Stimulated activated CD8-positive, alpha-beta memory T cell treated with anti-CD3 and anti-CD28 coated beads, Interleukin-12 subunit alpha, Interleukin-12 subunit beta, amount 100 ng/mL, for 1 hour (primary cell): ENCODE measurements at regions not wholly inside any gene's neighbourhood (a gene's known extent, or its start where the extent isn't known, plus 50 kb on each side); places are given as distances from the start of the nearest gene placed in this dataset.

Source experiments
- DNase-seq: peaks from one replicate; pipeline ENCODE4 v3.0.0-alpha.2; 2020; ENCODE audit warnings: low read depth

DNA sequence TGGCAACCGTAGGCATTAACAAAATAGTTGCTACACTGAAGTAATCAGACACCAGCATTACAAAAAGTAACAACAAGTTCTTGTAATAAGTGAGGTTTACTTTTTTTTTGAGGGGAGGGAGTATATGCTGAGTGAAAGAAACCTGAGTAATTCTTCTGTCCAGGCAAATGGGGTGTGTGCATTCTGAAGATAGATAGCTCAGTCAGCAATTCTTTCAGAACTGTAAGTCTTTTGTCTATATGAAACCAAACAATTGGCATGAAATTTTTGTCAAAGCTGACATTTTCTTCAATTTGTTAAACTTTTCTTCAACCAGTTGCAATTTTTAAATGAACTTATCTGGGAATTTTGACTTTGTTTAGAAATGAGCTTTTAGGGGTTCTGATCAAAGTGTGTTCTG lies 208.1 kb upstream of the THSD7B start:
- no peak for DNase-seq

- no peak for DNase-seq
These were observed 215.2 kb upstream of the THSD7B start for GRCh38 chr2:136550181-136550580.

- no peak for DNase-seq
These were observed 226.0 kb upstream of the THSD7B start for GRCh38 chr2:136539355-136539754.

GRCh38 chr2:136538489-136538888 lies 226.9 kb upstream of the THSD7B start:
- DNase-seq: no peak

DNA sequence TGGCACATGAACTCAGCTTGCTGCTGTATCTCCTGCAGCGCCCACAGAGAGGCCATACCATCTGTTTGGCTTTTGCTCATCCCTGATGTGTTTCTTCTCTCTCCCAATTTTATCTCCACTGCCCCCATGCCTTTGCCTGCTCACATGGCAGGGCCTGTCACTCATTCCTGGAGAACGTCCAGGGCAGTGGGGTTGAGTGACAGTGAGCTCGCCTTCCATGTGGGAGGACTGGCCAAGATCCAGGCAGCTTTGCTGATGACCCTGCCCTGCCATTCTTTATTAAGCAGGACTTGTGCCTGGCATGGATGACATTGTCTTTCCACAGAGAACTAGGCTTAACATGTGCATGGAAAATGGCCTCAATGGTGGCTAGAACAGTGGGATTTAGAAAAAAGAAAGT lies 230.5 kb upstream of the THSD7B start:
- no peak for DNase-seq

GRCh38 chr2:136532171-136532570 lies 233.2 kb upstream of the THSD7B start:
- DNase-seq: no peak

GRCh38 chr2:136531731-136532130 lies 233.6 kb upstream of the THSD7B start:
- no peak for DNase-seq

DNA sequence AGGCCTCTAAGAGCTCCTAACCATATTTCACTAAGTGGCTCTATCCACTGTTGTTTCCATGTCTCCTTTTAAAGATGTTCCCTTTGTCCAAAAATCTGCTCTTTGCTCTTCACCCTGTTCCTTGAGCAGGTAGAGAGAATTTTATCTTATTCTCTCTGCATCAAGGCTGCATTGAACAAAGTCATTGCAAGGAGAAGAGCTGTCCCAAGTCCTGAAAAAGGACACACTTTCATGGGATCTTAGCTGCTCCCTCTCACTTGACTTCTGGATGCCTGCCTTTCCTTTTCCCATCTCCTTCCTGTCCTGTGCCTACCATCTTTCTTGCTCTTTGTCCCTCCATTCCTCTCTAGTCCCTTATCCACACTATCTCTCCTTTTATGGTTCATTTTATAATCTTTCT lies 235.2 kb upstream of the THSD7B start:
- DNase-seq: no peak

DNA sequence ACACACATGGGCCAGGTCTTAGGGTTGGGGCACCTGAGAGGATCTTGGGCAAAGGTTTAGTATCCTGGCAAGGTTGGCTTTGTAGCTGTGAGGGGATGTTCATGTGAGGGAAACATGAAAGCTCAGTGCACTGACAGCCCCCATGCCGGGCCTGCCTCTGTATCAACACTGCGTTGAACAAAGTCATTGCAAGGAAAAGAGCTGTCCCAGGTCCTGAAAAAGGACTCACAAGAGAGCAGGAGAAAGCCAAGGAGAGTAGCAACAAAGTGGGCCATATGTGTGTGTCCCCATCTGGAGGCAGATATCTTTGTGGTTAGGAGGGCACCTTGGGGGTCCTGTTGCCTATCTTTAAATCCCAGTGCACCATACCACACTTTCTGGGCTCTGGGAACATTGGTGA lies 237.8 kb upstream of the THSD7B start:
- no peak for DNase-seq

GRCh38 chr2:136522724-136523123 lies 242.6 kb upstream of the THSD7B start:
- DNase-seq: no peak

DNA sequence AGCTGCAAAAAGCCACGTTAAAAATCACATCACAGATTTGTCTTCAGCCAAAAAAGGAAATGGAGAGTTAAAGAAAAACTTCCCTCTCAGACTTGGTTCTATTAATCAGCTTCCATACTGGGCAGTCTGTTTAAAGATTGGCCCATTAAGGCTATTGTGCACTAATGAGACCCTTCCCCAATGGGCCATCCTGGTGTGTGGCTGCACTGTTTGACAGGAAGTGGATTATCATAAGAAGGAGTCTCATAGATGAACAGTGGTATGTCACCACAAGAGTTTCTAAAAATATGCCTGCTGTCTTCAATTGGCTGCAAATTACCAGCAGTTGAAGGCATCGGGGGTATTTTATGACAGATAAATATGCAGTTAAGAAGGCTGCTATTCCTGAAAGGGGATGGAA lies 247.6 kb upstream of the THSD7B start:
- DNase-seq: no peak

DNA sequence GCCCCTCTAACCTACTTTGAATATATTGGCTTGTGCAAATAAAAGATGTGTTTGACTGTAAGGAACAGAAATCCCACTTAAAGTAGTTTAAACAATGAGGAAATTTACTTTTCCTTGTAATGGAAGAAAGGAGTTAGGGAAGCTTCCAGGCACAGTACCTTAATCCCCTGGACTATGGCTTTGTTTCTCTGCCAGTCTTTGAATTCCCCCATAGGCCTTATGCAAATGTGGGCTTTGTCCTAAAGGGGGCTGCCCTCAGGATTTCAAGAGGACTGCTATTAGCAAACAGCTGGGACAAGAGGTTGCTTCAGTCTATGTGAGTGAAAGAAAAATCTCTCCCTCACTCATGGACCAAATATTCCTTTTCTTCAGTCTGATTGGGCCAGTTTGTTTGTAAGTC lies 255.1 kb upstream of the THSD7B start:
- DNase-seq: no peak

- no peak for DNase-seq
These were observed 259.9 kb upstream of the THSD7B start for GRCh38 chr2:136505462-136505861.

GRCh38 chr2:136502660-136503059 lies 262.7 kb upstream of the THSD7B start:
- DNase-seq: no peak

- DNase-seq: no peak
These were observed 267.6 kb upstream of the THSD7B start for GRCh38 chr2:136497709-136498108.

DNA sequence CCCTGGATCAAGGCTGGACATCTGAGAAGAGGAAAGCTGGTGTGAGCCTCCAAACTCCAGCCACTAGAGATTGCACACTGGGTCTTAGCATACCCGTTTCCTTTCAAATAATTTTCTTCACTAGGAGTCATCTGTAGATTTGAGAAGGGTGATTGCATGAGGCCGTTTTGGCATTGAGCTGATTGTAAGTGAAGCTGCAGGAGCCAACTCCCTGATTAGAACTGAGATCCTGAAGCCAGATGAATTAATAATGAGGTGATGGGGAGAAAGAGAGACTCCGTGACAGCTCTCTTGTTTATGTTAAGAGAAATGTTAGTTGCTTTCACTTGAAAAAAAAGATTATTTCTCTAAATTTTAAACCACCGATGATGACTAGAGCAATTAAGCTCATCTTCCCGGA lies 268.4 kb upstream of the THSD7B start:
- no peak for DNase-seq

- no peak for DNase-seq
These were observed 269.7 kb upstream of the THSD7B start for GRCh38 chr2:136495636-136496035.

- no peak for DNase-seq
These were observed 272.4 kb upstream of the THSD7B start for GRCh38 chr2:136492901-136493300.

GRCh38 chr2:136490100-136490499 lies 275.2 kb upstream of the THSD7B start:
- no peak for DNase-seq

- no peak for DNase-seq
These were observed 277.9 kb upstream of the THSD7B start for GRCh38 chr2:136487421-136487820.

DNA sequence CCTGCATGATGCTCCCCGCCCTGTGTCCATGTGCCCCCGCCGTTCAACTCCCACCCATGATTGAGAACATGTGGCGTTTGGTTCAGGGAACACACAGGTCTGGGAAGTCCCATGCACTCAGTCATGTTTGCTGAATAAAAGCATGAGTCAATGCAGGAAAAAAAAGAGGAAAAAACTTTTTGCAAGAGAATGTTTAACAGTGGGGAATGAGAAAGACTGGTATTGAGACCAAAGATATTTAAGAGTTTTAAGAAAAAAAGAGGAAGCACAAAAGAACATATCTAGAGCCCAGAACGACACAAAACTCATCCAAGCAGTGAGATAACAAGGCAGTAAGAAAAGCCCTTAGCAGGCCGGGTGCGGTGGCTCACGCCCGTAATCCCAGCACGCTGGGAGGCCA lies 279.2 kb upstream of the THSD7B start:
- no peak for DNase-seq

- DNase-seq: no peak
These were observed 282.4 kb upstream of the THSD7B start for GRCh38 chr2:136482966-136483365.

GRCh38 chr2:136482006-136482405 lies 283.3 kb upstream of the THSD7B start:
- DNase-seq: no peak

DNA sequence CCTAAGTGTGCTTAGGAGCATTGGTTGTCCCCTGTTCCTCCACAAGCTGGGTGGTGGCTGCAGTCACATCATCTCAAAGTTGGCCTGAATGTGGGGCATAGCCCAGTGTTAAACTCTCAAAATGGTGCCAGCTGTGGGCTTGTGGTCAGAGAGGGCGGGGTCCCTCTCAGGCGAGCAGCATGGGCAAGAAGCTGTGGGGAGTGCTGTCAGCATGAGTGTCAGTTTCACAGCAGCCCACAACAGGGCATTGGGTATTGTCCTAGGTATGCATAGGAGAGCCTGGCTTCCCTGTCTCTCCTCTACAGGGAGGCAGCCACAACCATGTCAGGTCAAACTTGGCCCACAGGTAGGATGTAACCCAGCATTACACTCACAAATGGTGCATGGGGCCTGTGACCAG lies 285.6 kb upstream of the THSD7B start:
- no peak for DNase-seq

- DNase-seq: no peak
These were observed 296.5 kb upstream of the THSD7B start for GRCh38 chr2:136468799-136469369.
